ENCODE measurements at regions not wholly inside any gene's neighbourhood (a gene's known extent, or its start where the extent isn't known, plus 50 kb on each side); places are given as distances from the start of the nearest gene placed in this dataset.
A peak's percentile ranks its signal among the peaks of the same experiment; 100 is the strongest.

- H3K9me3 ChIP-seq (replicated peaks in 1 of 2; ENCODE audit: control insufficient read depth in 1 of 2, insufficient read depth in 1 of 2, low read length in 2 of 2), result no peaks in the 10 kb centered on the region
- H3K4me3 Mint-ChIP-seq, result no peak overlapping the region
- H3K4me3 ChIP-seq (replicated peaks in 1 of 3; ENCODE audit: low read depth in 2 of 3, low read length in 3 of 3), result no peak overlapping the region
- no CpG with 5 or more reads among the region's 5 CpGs for WGBS (ENCODE audit: insufficient coverage)
- peaks cover 7% of the 10 kb centered on the region for H3K4me1 Mint-ChIP-seq
- no peak overlapping the region for H3K9ac ChIP-seq (ENCODE audit: insufficient read depth, low read length, poor library complexity, severe bottlenecking)
- H3K27ac Mint-ChIP-seq, result peak overlapping the region in 1 of 7 donors; percentile 30
- peaks cover 7 to 9% of the 10 kb centered on the region in 2 donors for H3K4me1 ChIP-seq (ENCODE audit: control insufficient read depth in 1 of 2, insufficient read depth in 2 of 2, low read length in 2 of 2)
- no peaks in the 10 kb centered on the region for H4K20me1 ChIP-seq (ENCODE audit: insufficient read depth, low read length)
- H3K36me3 ChIP-seq (replicated peaks in 1 of 2; ENCODE audit: control insufficient read depth in 1 of 2, insufficient read depth in 2 of 2, low read length in 2 of 2), result no peaks in the 10 kb centered on the region
- peaks cover 0 to 11% (median 5%) of the 10 kb centered on the region in 7 donors for H3K9me3 Mint-ChIP-seq
- no peaks in the 10 kb centered on the region for H3K79me2 ChIP-seq (ENCODE audit: insufficient read depth, low read length)
- no peaks in the 10 kb centered on the region for H3K27me3 ChIP-seq (ENCODE audit: control insufficient read depth in 2 of 2, insufficient read depth in 2 of 2, low read length in 2 of 2)
- H3K4me2 ChIP-seq (replicated peaks; ENCODE audit: extremely low read depth, low read length, poor library complexity, severe bottlenecking), result no peak overlapping the region
- TF ChIP-seq CTCF (IDR thresholded peaks at IDR 0.05), result no peak
- no peak overlapping the region for H3K27ac ChIP-seq (ENCODE audit: low read depth in 1 of 2, low read length in 2 of 2)
- intact Hi-C loops (cut with micrococcal nuclease), result loop anchor here in 1 of 2 donors (5.0 to 10.0 kb wide), 2 partner anchors 577 to 1975 kb away; no protein-coding TSS in a partner anchor
- DNase-seq, result no peak
- H2AFZ ChIP-seq (ENCODE audit: insufficient read depth, low read depth, low read length, poor library complexity, severe bottlenecking), result no peak overlapping the region
- H3K27me3 Mint-ChIP-seq (ENCODE audit: low read depth in 3 of 3), result peaks cover 0 to 2% (median 2%) of the 10 kb centered on the region in 3 donors
- no peaks in the 10 kb centered on the region for H3K36me3 Mint-ChIP-seq
Measured at GRCh38 chr7:17689361-17689902, 250.9 kb downstream of the SNX13 start.

- Histone ChIP-seq H3K9ac (ENCODE audit: insufficient read depth, low read length, poor library complexity, severe bottlenecking) (no peak overlapping the region), H3K36me3 (replicated peaks in 1 of 2; ENCODE audit: control insufficient read depth in 1 of 2, insufficient read depth in 2 of 2, low read length in 2 of 2) (no peaks in the 10 kb centered on the region), H4K20me1 (ENCODE audit: insufficient read depth, low read length) (no peaks in the 10 kb centered on the region), H3K27me3 (ENCODE audit: control insufficient read depth in 2 of 2, insufficient read depth in 2 of 2, low read length in 2 of 2) (no peaks in the 10 kb centered on the region), H3K4me1 (ENCODE audit: control insufficient read depth in 1 of 2, insufficient read depth in 2 of 2, low read length in 2 of 2) (peaks cover 7 to 9% of the 10 kb centered on the region in 2 donors), H3K4me2 (replicated peaks; ENCODE audit: extremely low read depth, low read length, poor library complexity, severe bottlenecking) (no peak overlapping the region), H3K9me3 (replicated peaks in 1 of 2; ENCODE audit: control insufficient read depth in 1 of 2, insufficient read depth in 1 of 2, low read length in 2 of 2) (no peaks in the 10 kb centered on the region), H3K27ac (ENCODE audit: low read depth in 1 of 2, low read length in 2 of 2) (no peak overlapping the region), H3K4me3 (replicated peaks in 1 of 3; ENCODE audit: low read depth in 2 of 3, low read length in 3 of 3) (no peak overlapping the region), H2AFZ (ENCODE audit: insufficient read depth, low read depth, low read length, poor library complexity, severe bottlenecking) (no peak overlapping the region), H3K79me2 (ENCODE audit: insufficient read depth, low read length) (no peaks in the 10 kb centered on the region)
- intact Hi-C loops (cut with micrococcal nuclease), result no loop called here
- H3K27ac Mint-ChIP-seq, result peak overlapping the region in 4 of 7 donors; percentile 11 to 64 (median 36)
- peaks cover 7% of the 10 kb centered on the region for H3K4me1 Mint-ChIP-seq
- DNase-seq, result peak; percentile 50 to 75 (median 62)
- no peak for TF ChIP-seq CTCF (IDR thresholded peaks at IDR 0.05)
- 0% methylated on average over 2 of the region's 4 CpGs for WGBS (ENCODE audit: insufficient coverage)
- H3K9me3 Mint-ChIP-seq, result peaks cover 0 to 10% (median 4%) of the 10 kb centered on the region in 7 donors
- H3K4me3 Mint-ChIP-seq, result no peak overlapping the region
- H3K27me3 Mint-ChIP-seq (ENCODE audit: low read depth in 3 of 3), result peaks cover 0 to 2% (median 2%) of the 10 kb centered on the region in 3 donors
- no peaks in the 10 kb centered on the region for H3K36me3 Mint-ChIP-seq
Measured at GRCh38 chr7:17690030-17690429, 250.3 kb downstream of the SNX13 start.

Data from CD14-positive monocyte (primary cell).